Neural progenitor cell (in vitro differentiated cells): ENCODE measurements at regions not wholly inside any gene's neighbourhood (a gene's known extent, or its start where the extent isn't known, plus 50 kb on each side); places are given as distances from the start of the nearest gene placed in this dataset.

Source experiments
- EZH2 ChIP-seq: fragments of 200-600 bp; sonication (generic); IDR thresholded peaks from 2 replicates; pipeline ENCODE4 v1.6.1; 2017; ENCODE audit warnings: antibody characterized with exemption, mild to moderate bottlenecking, moderate library complexity
- EZH2phosphoT487 ChIP-seq: fragments of 200-600 bp; sonication (generic); IDR thresholded peaks from 2 replicates; pipeline ENCODE4 v1.6.1; 2017; ENCODE audit warnings: antibody characterized with exemption
- TF ChIP-seq, protein P1 (sequence below): fragments of 200-600 bp; sonication (generic); IDR thresholded peaks from 2 replicates; pipeline ENCODE4 v1.5.1; 2017; ENCODE audit warnings: antibody characterized with exemption, mild to moderate bottlenecking

DNA sequence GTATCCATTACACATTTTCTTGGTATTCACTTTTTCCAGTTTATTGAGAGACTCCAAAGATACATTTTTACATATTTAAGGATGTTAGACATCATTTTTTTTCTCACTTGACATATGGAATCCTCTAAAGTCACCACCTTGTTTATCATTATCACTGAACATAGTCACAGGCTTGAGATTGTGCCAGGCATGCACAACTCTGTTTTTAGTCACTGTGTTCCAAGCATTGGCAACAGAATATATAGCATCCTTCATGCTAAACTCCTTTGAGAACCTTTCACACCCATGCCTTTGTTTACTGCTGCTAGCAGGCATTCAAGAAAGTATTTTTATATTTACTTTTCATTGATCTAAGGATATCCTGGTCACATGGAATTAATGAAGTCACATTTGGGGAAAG, 668.6 kb upstream of the ARRDC3 start:
- TF ChIP-seq, protein P1, sequence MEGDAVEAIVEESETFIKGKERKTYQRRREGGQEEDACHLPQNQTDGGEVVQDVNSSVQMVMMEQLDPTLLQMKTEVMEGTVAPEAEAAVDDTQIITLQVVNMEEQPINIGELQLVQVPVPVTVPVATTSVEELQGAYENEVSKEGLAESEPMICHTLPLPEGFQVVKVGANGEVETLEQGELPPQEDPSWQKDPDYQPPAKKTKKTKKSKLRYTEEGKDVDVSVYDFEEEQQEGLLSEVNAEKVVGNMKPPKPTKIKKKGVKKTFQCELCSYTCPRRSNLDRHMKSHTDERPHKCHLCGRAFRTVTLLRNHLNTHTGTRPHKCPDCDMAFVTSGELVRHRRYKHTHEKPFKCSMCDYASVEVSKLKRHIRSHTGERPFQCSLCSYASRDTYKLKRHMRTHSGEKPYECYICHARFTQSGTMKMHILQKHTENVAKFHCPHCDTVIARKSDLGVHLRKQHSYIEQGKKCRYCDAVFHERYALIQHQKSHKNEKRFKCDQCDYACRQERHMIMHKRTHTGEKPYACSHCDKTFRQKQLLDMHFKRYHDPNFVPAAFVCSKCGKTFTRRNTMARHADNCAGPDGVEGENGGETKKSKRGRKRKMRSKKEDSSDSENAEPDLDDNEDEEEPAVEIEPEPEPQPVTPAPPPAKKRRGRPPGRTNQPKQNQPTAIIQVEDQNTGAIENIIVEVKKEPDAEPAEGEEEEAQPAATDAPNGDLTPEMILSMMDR: no peak
- no peak for TF ChIP-seq EZH2
- no peak for TF ChIP-seq EZH2phosphoT487
